ENCODE measurements at regions not wholly inside any gene's neighbourhood (a gene's known extent, or its start where the extent isn't known, plus 50 kb on each side); places are given as distances from the start of the nearest gene placed in this dataset.

DNA sequence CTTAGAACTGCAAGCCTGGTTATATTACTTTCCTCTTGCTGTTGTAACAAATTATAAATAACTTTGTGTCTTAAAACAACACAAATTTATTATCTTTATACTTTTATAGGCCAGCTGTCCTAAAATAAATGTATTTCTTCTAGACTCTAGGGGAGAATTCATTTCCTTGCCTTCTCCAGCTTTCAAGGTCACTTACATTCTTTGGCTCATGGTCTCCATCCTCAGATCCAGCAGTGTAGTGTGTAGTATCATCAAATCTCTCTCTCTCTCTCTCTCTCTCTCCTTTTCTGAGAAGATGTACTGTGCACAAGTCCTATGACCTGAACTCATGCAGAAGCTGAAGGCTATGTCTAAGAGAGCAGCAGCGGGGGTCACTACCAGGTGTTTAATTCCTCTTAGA, 1510.6 kb downstream of the MRPL39 start:
- TF ChIP-seq, protein P1, sequence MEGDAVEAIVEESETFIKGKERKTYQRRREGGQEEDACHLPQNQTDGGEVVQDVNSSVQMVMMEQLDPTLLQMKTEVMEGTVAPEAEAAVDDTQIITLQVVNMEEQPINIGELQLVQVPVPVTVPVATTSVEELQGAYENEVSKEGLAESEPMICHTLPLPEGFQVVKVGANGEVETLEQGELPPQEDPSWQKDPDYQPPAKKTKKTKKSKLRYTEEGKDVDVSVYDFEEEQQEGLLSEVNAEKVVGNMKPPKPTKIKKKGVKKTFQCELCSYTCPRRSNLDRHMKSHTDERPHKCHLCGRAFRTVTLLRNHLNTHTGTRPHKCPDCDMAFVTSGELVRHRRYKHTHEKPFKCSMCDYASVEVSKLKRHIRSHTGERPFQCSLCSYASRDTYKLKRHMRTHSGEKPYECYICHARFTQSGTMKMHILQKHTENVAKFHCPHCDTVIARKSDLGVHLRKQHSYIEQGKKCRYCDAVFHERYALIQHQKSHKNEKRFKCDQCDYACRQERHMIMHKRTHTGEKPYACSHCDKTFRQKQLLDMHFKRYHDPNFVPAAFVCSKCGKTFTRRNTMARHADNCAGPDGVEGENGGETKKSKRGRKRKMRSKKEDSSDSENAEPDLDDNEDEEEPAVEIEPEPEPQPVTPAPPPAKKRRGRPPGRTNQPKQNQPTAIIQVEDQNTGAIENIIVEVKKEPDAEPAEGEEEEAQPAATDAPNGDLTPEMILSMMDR (IDR thresholded peaks at IDR 0.05; ENCODE audit: low read depth, low read length), result no peak
- no peak for TF ChIP-seq EZH2phosphoT487 (IDR thresholded peaks at IDR 0.05; ENCODE audit: low read depth)

Data from OCI-LY3 (cell line).